CD14-positive monocyte (primary cell): ENCODE measurements at regions not wholly inside any gene's neighbourhood (a gene's known extent, or its start where the extent isn't known, plus 50 kb on each side); places are given as distances from the start of the nearest gene placed in this dataset.

Experiments
- DNase-seq, 3 donors: peaks; one replicate each; pipeline ENCODE4 v3.0.0-alpha.2; 2011 to 2022
- H2AFZ ChIP-seq: 2 replicates; pipeline ENCODE4 v1.6.0; 2012; ENCODE audit warnings: mild to moderate bottlenecking, low read depth, low read length, inconsistent platforms; ENCODE audit not compliant: insufficient read depth, poor library complexity, severe bottlenecking
- H3K27ac ChIP-seq, 2 donors: 1 replicate in 1 of 2; 2 replicates in 1 of 2; pipeline ENCODE4 v1.5.1; 2012 to 2013; ENCODE audit warnings: low read length in 2 of 2, control low read depth in 1 of 2, inconsistent platforms in 1 of 2, low read depth in 1 of 2, mild to moderate bottlenecking in 1 of 2
- H3K27me3 ChIP-seq, 2 donors: one replicate each; pipeline versions ENCODE4 v1.6.0 to v1.6.1; 2011 to 2013; ENCODE audit warnings: low read length in 2 of 2; ENCODE audit not compliant: control insufficient read depth in 2 of 2, insufficient read depth in 2 of 2
- H3K36me3 ChIP-seq, 2 donors: replicated peaks in 1 of 2; 1 replicate in 1 of 2; 2 replicates in 1 of 2; pipeline versions ENCODE4 v1.5.1 to v1.6.1; 2012 to 2013; ENCODE audit warnings: low read length in 2 of 2, control low read depth in 1 of 2, inconsistent platforms in 1 of 2, mild to moderate bottlenecking in 1 of 2; ENCODE audit not compliant: insufficient read depth in 2 of 2, control insufficient read depth in 1 of 2
- H3K4me1 ChIP-seq, 2 donors: 1 replicate in 1 of 2; 2 replicates in 1 of 2; pipeline versions ENCODE4 v1.5.1 to v1.6.1; 2012 to 2013; ENCODE audit warnings: low read length in 2 of 2, control low read depth in 1 of 2, inconsistent platforms in 1 of 2, mild to moderate bottlenecking in 1 of 2, moderate library complexity in 1 of 2; ENCODE audit not compliant: insufficient read depth in 2 of 2, control insufficient read depth in 1 of 2
- H3K4me2 ChIP-seq: replicated peaks from 2 replicates; pipeline ENCODE3; 2012; ENCODE audit warnings: low read length, moderate library complexity, mild to moderate bottlenecking; ENCODE audit not compliant: poor library complexity, severe bottlenecking; ENCODE audit errors: extremely low read depth
- H3K4me3 ChIP-seq, 3 experiments: fragments of 200-600 bp in 1 of 3; sonication (generic) in 1 of 3; replicated peaks in 1 of 3; 1 replicate in 2 of 3; 2 replicates in 1 of 3; pipeline ENCODE4 v1.5.1; 2011 to 2013; ENCODE audit warnings: low read length in 3 of 3, mild to moderate bottlenecking in 3 of 3, control low read depth in 2 of 3, low read depth in 2 of 3, inconsistent platforms in 1 of 3, moderate library complexity in 1 of 3
- H3K79me2 ChIP-seq: 2 replicates; pipeline ENCODE4 v1.6.0; 2012; ENCODE audit warnings: mild to moderate bottlenecking, control low read depth, inconsistent platforms, low read length, moderate library complexity; ENCODE audit not compliant: insufficient read depth
- H3K9ac ChIP-seq: 2 replicates; pipeline ENCODE4 v1.6.0; 2017; ENCODE audit warnings: low read length, mild to moderate bottlenecking; ENCODE audit not compliant: insufficient read depth, poor library complexity, severe bottlenecking
- H3K9me3 ChIP-seq, 2 donors: replicated peaks in 1 of 2; 1 replicate in 1 of 2; 2 replicates in 1 of 2; pipeline versions ENCODE4 v1.5.1 to v1.6.1; 2012 to 2013; ENCODE audit warnings: low read length in 2 of 2, control low read depth in 1 of 2; ENCODE audit not compliant: control insufficient read depth in 1 of 2, insufficient read depth in 1 of 2
- H4K20me1 ChIP-seq: 2 replicates; pipeline ENCODE4 v1.6.0; 2012; ENCODE audit warnings: mild to moderate bottlenecking, low read length, control low read depth, moderate library complexity; ENCODE audit not compliant: insufficient read depth
- H3K27ac Mint-ChIP-seq, 7 donors: one replicate each; pipeline ENCODE4 v1.8.0; 2020; ENCODE audit warnings: mild to moderate bottlenecking in 7 of 7, mixed read lengths in 7 of 7, moderate library complexity in 6 of 7, inconsistent platforms in 2 of 7
- H3K27me3 Mint-ChIP-seq, 3 donors: one replicate each; pipeline ENCODE4 v1.8.0; 2021 to 2022; ENCODE audit warnings: low read depth in 3 of 3, mild to moderate bottlenecking in 3 of 3, mixed read lengths in 3 of 3, moderate library complexity in 3 of 3, inconsistent platforms in 1 of 3
- H3K36me3 Mint-ChIP-seq, 2 donors: one replicate each; pipeline ENCODE4 v1.8.0; 2020; ENCODE audit warnings: mixed read lengths in 2 of 2, inconsistent platforms in 1 of 2, mild to moderate bottlenecking in 1 of 2
- H3K4me1 Mint-ChIP-seq: one replicate; pipeline ENCODE4 v1.8.0; 2020; ENCODE audit warnings: mild to moderate bottlenecking, mixed read lengths
- H3K4me3 Mint-ChIP-seq, 2 donors: one replicate each; pipeline ENCODE4 v1.8.0; 2020; ENCODE audit warnings: mild to moderate bottlenecking in 2 of 2, mixed read lengths in 2 of 2, moderate library complexity in 1 of 2
- H3K9me3 Mint-ChIP-seq, 7 donors: one replicate each; pipeline ENCODE4 v1.8.0; 2020 to 2022; ENCODE audit warnings: mixed read lengths in 7 of 7, mild to moderate bottlenecking in 6 of 7, moderate library complexity in 6 of 7, inconsistent platforms in 2 of 7
- WGBS: methylation state at CpG from one replicate; pipeline ENCODE4 v1.1.5; 2013; ENCODE audit warnings: missing lambda C conversion rate; ENCODE audit not compliant: insufficient coverage; 5-methylcytosine and 5-hydroxymethylcytosine counted together
- intact Hi-C, 2 donors: fragments of 100-400 bp; cut with micrococcal nuclease; formaldehyde crosslinking; loops; one replicate each; pipeline versions ENCODE4 v1.15.0 to v1.15.1; 2023
- TF ChIP-seq, protein P1 (sequence below): fragments of 200-600 bp; IDR thresholded peaks from one replicate; pipeline ENCODE4 v1.8.0; 2022; ENCODE audit warnings: antibody characterized with exemption, mild to moderate bottlenecking

GRCh38 chr3:31075876-31076275 is 181.4 kb upstream of the GADL1 start:
- TF ChIP-seq, protein P1, sequence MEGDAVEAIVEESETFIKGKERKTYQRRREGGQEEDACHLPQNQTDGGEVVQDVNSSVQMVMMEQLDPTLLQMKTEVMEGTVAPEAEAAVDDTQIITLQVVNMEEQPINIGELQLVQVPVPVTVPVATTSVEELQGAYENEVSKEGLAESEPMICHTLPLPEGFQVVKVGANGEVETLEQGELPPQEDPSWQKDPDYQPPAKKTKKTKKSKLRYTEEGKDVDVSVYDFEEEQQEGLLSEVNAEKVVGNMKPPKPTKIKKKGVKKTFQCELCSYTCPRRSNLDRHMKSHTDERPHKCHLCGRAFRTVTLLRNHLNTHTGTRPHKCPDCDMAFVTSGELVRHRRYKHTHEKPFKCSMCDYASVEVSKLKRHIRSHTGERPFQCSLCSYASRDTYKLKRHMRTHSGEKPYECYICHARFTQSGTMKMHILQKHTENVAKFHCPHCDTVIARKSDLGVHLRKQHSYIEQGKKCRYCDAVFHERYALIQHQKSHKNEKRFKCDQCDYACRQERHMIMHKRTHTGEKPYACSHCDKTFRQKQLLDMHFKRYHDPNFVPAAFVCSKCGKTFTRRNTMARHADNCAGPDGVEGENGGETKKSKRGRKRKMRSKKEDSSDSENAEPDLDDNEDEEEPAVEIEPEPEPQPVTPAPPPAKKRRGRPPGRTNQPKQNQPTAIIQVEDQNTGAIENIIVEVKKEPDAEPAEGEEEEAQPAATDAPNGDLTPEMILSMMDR = no peak
- Mint-ChIP-seq H3K36me3 (no peaks in the 10 kb centered on the region), H3K4me3 (no peak overlapping the region), H3K4me1 (no peaks in the 10 kb centered on the region), H3K27ac (no peak overlapping the region), H3K9me3 (peaks cover 5 to 19% (median 8%) of the 10 kb centered on the region in 7 donors), H3K27me3 (peaks cover 0 to 2% (median 0%) of the 10 kb centered on the region in 3 donors)
- 77% methylated on average over 3 of the region's 6 CpGs for WGBS
- Histone ChIP-seq H3K4me2 (no peak overlapping the region), H3K27ac (no peak overlapping the region), H3K9ac (no peak overlapping the region), H3K4me1 (no peaks in the 10 kb centered on the region), H2AFZ (no peak overlapping the region), H3K79me2 (no peaks in the 10 kb centered on the region), H3K36me3 (no peaks in the 10 kb centered on the region), H3K9me3 (peaks cover 7 to 8% of the 10 kb centered on the region in 2 donors), H3K4me3 (no peak overlapping the region), H4K20me1 (no peaks in the 10 kb centered on the region), H3K27me3 (no peaks in the 10 kb centered on the region)
- intact Hi-C loops = no loop called here
- DNase-seq = no peak

- H3K36me3 ChIP-seq = no peaks in the 10 kb centered on the region
- H3K36me3 Mint-ChIP-seq = no peaks in the 10 kb centered on the region
- DNase-seq = no peak
- H3K4me2 ChIP-seq = no peak overlapping the region
- H3K27ac Mint-ChIP-seq = no peak overlapping the region
- H3K27me3 Mint-ChIP-seq = peaks cover 0 to 2% (median 0%) of the 10 kb centered on the region in 3 donors
- H3K9me3 Mint-ChIP-seq = peaks cover 5 to 15% (median 7%) of the 10 kb centered on the region in 7 donors
- no peaks in the 10 kb centered on the region for H3K27me3 ChIP-seq
- no peak overlapping the region for H3K4me3 Mint-ChIP-seq
- H3K4me3 ChIP-seq = no peak overlapping the region
- intact Hi-C loops = no loop called here
- peaks cover 7 to 8% of the 10 kb centered on the region in 2 donors for H3K9me3 ChIP-seq
- H3K79me2 ChIP-seq = no peaks in the 10 kb centered on the region
- H3K27ac ChIP-seq = no peak overlapping the region
- H3K4me1 ChIP-seq = no peaks in the 10 kb centered on the region
- H2AFZ ChIP-seq = no peak overlapping the region
- H3K4me1 Mint-ChIP-seq = no peaks in the 10 kb centered on the region
- no peak overlapping the region for H3K9ac ChIP-seq
- TF ChIP-seq, protein P1 = no peak
- no peaks in the 10 kb centered on the region for H4K20me1 ChIP-seq
- 4% methylated on average over 2 of the region's 3 CpGs for WGBS
Observed at GRCh38 chr3:31077021-31077601, 182.7 kb upstream of the GADL1 start.
